RWPE2 (cell line): ENCODE measurements at regions not wholly inside any gene's neighbourhood (a gene's known extent, or its start where the extent isn't known, plus 50 kb on each side); places are given as distances from the start of the nearest gene placed in this dataset.
"Not testable (repeated sequence)": the region's sequence is repeated elsewhere in the genome, so short reads cannot be mapped to it uniquely, and the experiment has no call there.

Source experiments
- ATAC-seq: fragments of 200-7000 bp; cut with Tn5 transposase; 3 replicates; pipeline ENCODE4 v1.9.1; 2021; ENCODE audit warnings: low read depth
- DNase-seq: peaks from one replicate; pipeline ENCODE4 v3.0.0-alpha.2; 2020; ENCODE audit warnings: low spot score
- H3K27ac ChIP-seq: fragments of 450-650 bp; 2 replicates; pipeline ENCODE4 v1.5.1; 2017; ENCODE audit warnings: mild to moderate bottlenecking; ENCODE audit not compliant: poor library complexity, severe bottlenecking
- H3K27me3 ChIP-seq: fragments of 250-450 bp; sonication (Bioruptor Pico); 2 replicates; pipeline ENCODE4 v1.5.1; 2021; ENCODE audit warnings: mild to moderate bottlenecking, moderate library complexity; ENCODE audit not compliant: insufficient read depth, poor library complexity, severe bottlenecking
- H3K36me3 ChIP-seq: fragments of 250-450 bp; sonication (Bioruptor Pico); 2 replicates; pipeline ENCODE4 v1.5.1; 2020; ENCODE audit warnings: low read depth, mild to moderate bottlenecking, moderate library complexity
- H3K4me1 ChIP-seq: fragments of 250-450 bp; sonication (Bioruptor Pico); 2 replicates; pipeline ENCODE4 v1.5.1; 2021; ENCODE audit warnings: mild to moderate bottlenecking, moderate library complexity; ENCODE audit not compliant: insufficient read depth, poor library complexity, severe bottlenecking
- H3K4me3 ChIP-seq: fragments of 250-450 bp; sonication (Bioruptor Pico); 2 replicates; pipeline ENCODE4 v1.5.1; 2021; ENCODE audit warnings: mild to moderate bottlenecking, moderate library complexity; ENCODE audit not compliant: severe bottlenecking
- H3K9me3 ChIP-seq: fragments of 250-450 bp; sonication (Bioruptor Pico); 2 replicates; pipeline ENCODE4 v1.5.1; 2021; ENCODE audit warnings: mild to moderate bottlenecking, moderate library complexity; ENCODE audit not compliant: severe bottlenecking
- CTCF ChIP-seq: fragments of 450-650 bp; IDR thresholded peaks from one replicate; pipeline ENCODE4 v1.5.1; 2017; ENCODE audit warnings: mild to moderate bottlenecking, moderate library complexity; ENCODE audit not compliant: poor library complexity, severe bottlenecking

DNA sequence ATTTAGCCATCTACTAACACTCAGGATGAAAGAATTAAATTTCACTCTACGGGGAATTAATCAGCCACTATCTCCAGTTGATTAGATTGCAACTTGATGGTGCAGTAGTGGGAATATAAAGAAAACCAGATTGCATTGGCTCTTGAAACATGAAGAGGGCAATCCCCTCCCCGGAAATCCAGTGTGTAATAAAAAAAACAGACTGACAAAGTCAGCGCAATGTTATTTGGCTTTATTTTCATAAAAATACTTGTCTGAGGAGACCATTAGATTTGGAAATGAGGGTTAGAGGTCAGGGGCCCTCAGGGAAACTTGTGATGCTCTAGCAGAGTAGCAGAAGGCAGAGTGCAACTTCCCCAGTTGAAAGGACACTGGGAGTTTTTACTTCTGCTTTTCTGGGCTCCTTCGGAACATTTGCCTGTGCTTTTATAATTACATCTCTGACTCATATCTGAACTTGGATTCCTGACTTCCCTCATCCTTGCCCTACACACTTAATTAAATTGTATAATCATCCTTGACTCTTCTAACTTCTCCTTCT lies 326.8 kb downstream of the TUSC7 start:
- DNase-seq = no peak
- Histone ChIP-seq H3K9me3 (no peaks in the 10 kb centered on the region), H3K27me3 (no peaks in the 10 kb centered on the region), H3K36me3 (no peaks in the 10 kb centered on the region), H3K4me3 (no peak overlapping the region), H3K4me1 (peaks cover 5% of the 10 kb centered on the region), H3K27ac (peak overlapping the region; percentile 47)
- ATAC-seq = peak; percentile 62
- no peak for TF ChIP-seq CTCF

DNA sequence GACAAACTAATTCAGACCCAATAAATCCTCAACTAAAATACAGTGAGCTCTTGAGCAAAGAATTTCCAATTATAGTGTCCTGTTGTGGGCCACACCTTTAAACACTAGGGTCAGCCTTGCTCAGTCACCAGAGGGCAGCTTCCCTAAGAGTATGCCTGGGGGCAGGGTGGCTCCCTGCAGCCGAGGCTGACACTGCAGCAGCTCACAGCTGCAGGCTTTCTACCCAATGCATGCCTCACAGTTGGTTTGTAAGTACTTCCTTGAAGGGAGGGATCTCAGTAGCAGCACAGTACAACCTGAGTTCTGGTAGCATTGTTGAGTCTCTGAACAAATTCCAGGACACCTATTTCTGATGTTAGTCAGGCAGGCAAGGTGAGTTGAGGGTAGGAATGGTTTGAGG lies 335.6 kb downstream of the TUSC7 start:
- TF ChIP-seq CTCF = no peak
- DNase-seq = no peak
- H3K27ac ChIP-seq = no peak overlapping the region
- H3K27me3 ChIP-seq = no peaks in the 10 kb centered on the region
- no peak overlapping the region for H3K4me3 ChIP-seq
- H3K4me1 ChIP-seq = no peaks in the 10 kb centered on the region
- H3K36me3 ChIP-seq = no peaks in the 10 kb centered on the region
- H3K9me3 ChIP-seq = no peaks in the 10 kb centered on the region
- peak; percentile 62; the same call in 2 of the 3 replicates for ATAC-seq

GRCh38 chr3:117047951-117048705 lies 338.5 kb downstream of the TUSC7 start:
- Histone ChIP-seq H3K27me3 (no peaks in the 10 kb centered on the region), H3K9me3 (no peaks in the 10 kb centered on the region), H3K4me1 (no peaks in the 10 kb centered on the region), H3K4me3 (no peak overlapping the region), H3K36me3 (no peaks in the 10 kb centered on the region), H3K27ac (no peak overlapping the region)
- TF ChIP-seq CTCF = no peak
- ATAC-seq = no peak
- DNase-seq = no peak

GRCh38 chr3:117052395-117052794 lies 342.8 kb downstream of the TUSC7 start:
- TF ChIP-seq CTCF = no peak
- no peak for ATAC-seq
- Histone ChIP-seq H3K27me3 (no peaks in the 10 kb centered on the region), H3K4me1 (no peaks in the 10 kb centered on the region), H3K4me3 (no peak overlapping the region), H3K27ac (no peak overlapping the region), H3K36me3 (no peaks in the 10 kb centered on the region), H3K9me3 (no peaks in the 10 kb centered on the region)
- DNase-seq = no peak

DNA sequence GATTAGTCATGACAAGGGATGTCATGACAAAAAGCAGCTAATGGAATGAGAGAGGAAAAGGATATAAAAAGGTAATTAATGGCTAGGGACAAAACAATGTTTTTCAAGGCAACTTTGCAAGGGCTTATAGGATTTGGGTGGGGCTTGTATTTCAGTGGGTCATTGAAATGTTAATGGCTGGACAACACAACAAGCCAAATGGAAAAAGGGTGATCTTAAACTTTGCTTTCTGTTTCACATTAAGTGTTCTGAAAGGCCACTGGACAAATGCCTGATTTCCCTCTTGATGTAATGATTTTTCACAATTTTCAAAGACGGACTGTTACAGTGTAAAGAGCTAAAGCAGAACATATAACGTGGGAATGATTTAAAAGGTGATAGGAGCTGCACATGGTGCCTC lies 345.0 kb downstream of the TUSC7 start:
- no peak for TF ChIP-seq CTCF
- DNase-seq (no peak), ATAC-seq (no peak)
- H3K9me3 ChIP-seq = no peaks in the 10 kb centered on the region
- no peaks in the 10 kb centered on the region for H3K4me1 ChIP-seq
- H3K4me3 ChIP-seq = no peak overlapping the region
- no peaks in the 10 kb centered on the region for H3K27me3 ChIP-seq
- H3K36me3 ChIP-seq = no peaks in the 10 kb centered on the region
- H3K27ac ChIP-seq = no peak overlapping the region

DNA sequence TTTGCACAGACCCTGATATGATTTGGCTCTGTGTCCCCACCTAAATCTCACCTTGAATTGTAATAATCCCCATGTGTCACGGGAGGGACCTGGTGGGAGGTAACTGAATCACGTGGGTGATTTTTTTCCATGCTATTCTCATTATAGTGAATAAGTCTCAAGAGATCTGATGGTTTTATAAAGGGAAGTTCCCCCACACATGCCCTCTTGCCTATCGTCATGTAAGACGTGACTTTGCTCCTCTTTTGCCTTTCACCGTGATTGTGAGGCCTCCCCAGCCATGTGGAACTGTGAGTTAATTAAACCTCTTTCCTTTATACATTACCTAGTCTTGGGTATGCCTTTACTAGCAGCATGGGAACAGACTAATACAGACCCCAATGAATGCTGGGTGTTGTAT lies 347.4 kb downstream of the TUSC7 start:
- not testable (repeated sequence) for DNase-seq, ATAC-seq, H3K36me3 ChIP-seq, H3K4me3 ChIP-seq, H3K9me3 ChIP-seq, H3K27me3 ChIP-seq, H3K27ac ChIP-seq, H3K4me1 ChIP-seq
